NT2/D1 (cell line): ENCODE measurements at regions not wholly inside any gene's neighbourhood (a gene's known extent, or its start where the extent isn't known, plus 50 kb on each side); places are given as distances from the start of the nearest gene placed in this dataset.

Experiments
- DNase-seq: peaks from one replicate; pipeline ENCODE4 v3.0.0-alpha.2; 2011; ENCODE audit warnings: low read depth, low spot score
- H3K27me3 ChIP-seq: 2 replicates; pipeline ENCODE4 v1.6.0; 2011; ENCODE audit warnings: mild to moderate bottlenecking; ENCODE audit not compliant: insufficient read length, insufficient read depth
- H3K36me3 ChIP-seq: 2 replicates; pipeline ENCODE4 v1.6.1; 2011; ENCODE audit warnings: mild to moderate bottlenecking, low read length, mixed read lengths; ENCODE audit not compliant: insufficient read depth, insufficient read length
- H3K4me1 ChIP-seq: 2 replicates; pipeline ENCODE4 v1.5.1; 2011; ENCODE audit not compliant: insufficient read depth, insufficient read length
- H3K4me3 ChIP-seq: 2 replicates; pipeline ENCODE4 v1.5.1; 2011; ENCODE audit warnings: low read depth; ENCODE audit not compliant: insufficient read length
- H3K9ac ChIP-seq: 2 replicates; pipeline ENCODE4 v1.6.0; 2011; ENCODE audit warnings: low read depth; ENCODE audit not compliant: insufficient read length
- H3K9me3 ChIP-seq: 2 replicates; pipeline ENCODE4 v1.5.1; 2011; ENCODE audit warnings: mild to moderate bottlenecking, low read length; ENCODE audit not compliant: insufficient read depth
- SUZ12 ChIP-seq: IDR thresholded peaks from 2 replicates; pipeline ENCODE4 v1.6.1; 2011; ENCODE audit not compliant: insufficient read length, insufficient read depth; ENCODE audit errors: extremely low read depth
- YY1 ChIP-seq: IDR thresholded peaks from 2 replicates; pipeline ENCODE4 v1.6.1; 2011; ENCODE audit not compliant: insufficient read length, insufficient read depth
- ZNF274 ChIP-seq: IDR thresholded peaks from 2 replicates; pipeline ENCODE4 v1.6.1; 2011; ENCODE audit warnings: mild to moderate bottlenecking, low read depth, low read length

GRCh38 chr4:59248313-59248712 lies 1951.8 kb upstream of the ADGRL3 start:
- Histone ChIP-seq H3K9ac (no peak overlapping the region), H3K27me3 (no peaks in the 10 kb centered on the region), H3K9me3 (no peaks in the 10 kb centered on the region), H3K36me3 (no peaks in the 10 kb centered on the region), H3K4me1 (no peaks in the 10 kb centered on the region), H3K4me3 (no peak overlapping the region)
- DNase-seq = no peak
- TF ChIP-seq ZNF274 (no peak), YY1 (no peak), SUZ12 (no peak)

DNA sequence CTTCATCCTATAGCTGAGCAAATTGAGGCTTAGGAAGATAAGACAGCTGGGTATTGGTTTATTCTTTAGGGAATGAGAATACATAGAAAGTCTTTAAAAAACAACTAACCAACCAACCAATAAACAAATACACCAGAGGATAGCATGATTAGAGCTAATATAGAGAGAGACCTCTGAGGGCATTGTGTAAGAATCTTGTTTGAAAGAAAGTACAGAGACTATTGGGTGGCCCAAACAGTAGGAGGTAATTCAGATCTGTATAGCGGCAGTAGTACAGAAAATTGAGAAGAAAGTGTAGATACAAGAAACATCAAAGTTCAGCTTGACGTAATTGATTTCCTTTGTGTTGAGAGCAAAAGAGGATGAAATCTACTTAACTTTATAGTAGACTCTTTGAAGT lies 1951.0 kb upstream of the ADGRL3 start:
- Histone ChIP-seq H3K4me3 (no peak overlapping the region), H3K36me3 (no peaks in the 10 kb centered on the region), H3K9me3 (no peaks in the 10 kb centered on the region), H3K27me3 (no peaks in the 10 kb centered on the region), H3K9ac (no peak overlapping the region), H3K4me1 (no peaks in the 10 kb centered on the region)
- no peak for DNase-seq
- TF ChIP-seq SUZ12 (no peak), ZNF274 (no peak), YY1 (no peak)

GRCh38 chr4:59258002-59258401 lies 1942.1 kb upstream of the ADGRL3 start:
- no peaks in the 10 kb centered on the region for H3K9me3 ChIP-seq
- no peaks in the 10 kb centered on the region for H3K36me3 ChIP-seq
- no peak overlapping the region for H3K9ac ChIP-seq
- TF ChIP-seq SUZ12 (no peak), YY1 (no peak), ZNF274 (no peak)
- H3K27me3 ChIP-seq = no peaks in the 10 kb centered on the region
- H3K4me1 ChIP-seq = no peaks in the 10 kb centered on the region
- H3K4me3 ChIP-seq = no peak overlapping the region
- DNase-seq = no peak

GRCh38 chr4:59307609-59308008 lies 1892.5 kb upstream of the ADGRL3 start:
- H3K9me3 ChIP-seq = no peaks in the 10 kb centered on the region
- no peaks in the 10 kb centered on the region for H3K27me3 ChIP-seq
- H3K4me3 ChIP-seq = no peak overlapping the region
- DNase-seq = no peak
- no peak for TF ChIP-seq YY1
- no peak for TF ChIP-seq SUZ12
- TF ChIP-seq ZNF274 = no peak
- no peak overlapping the region for H3K9ac ChIP-seq
- H3K36me3 ChIP-seq = no peaks in the 10 kb centered on the region
- H3K4me1 ChIP-seq = no peaks in the 10 kb centered on the region

GRCh38 chr4:59314637-59315036 lies 1885.5 kb upstream of the ADGRL3 start:
- no peaks in the 10 kb centered on the region for H3K9me3 ChIP-seq
- no peaks in the 10 kb centered on the region for H3K27me3 ChIP-seq
- DNase-seq = no peak
- no peak overlapping the region for H3K4me3 ChIP-seq
- H3K36me3 ChIP-seq = no peaks in the 10 kb centered on the region
- TF ChIP-seq YY1 (no peak), SUZ12 (no peak)
- no peak overlapping the region for H3K9ac ChIP-seq
- no peaks in the 10 kb centered on the region for H3K4me1 ChIP-seq

GRCh38 chr4:59339631-59340030 lies 1860.5 kb upstream of the ADGRL3 start:
- Histone ChIP-seq H3K4me1 (no peaks in the 10 kb centered on the region), H3K9me3 (no peaks in the 10 kb centered on the region), H3K36me3 (no peaks in the 10 kb centered on the region), H3K9ac (no peak overlapping the region), H3K4me3 (no peak overlapping the region), H3K27me3 (no peaks in the 10 kb centered on the region)
- DNase-seq = no peak
- TF ChIP-seq ZNF274 = no peak
- TF ChIP-seq YY1 = no peak
- TF ChIP-seq SUZ12 = no peak

GRCh38 chr4:59341506-59341905 lies 1858.6 kb upstream of the ADGRL3 start:
- H3K36me3 ChIP-seq = no peaks in the 10 kb centered on the region
- no peak for DNase-seq
- H3K4me1 ChIP-seq = no peaks in the 10 kb centered on the region
- H3K4me3 ChIP-seq = no peak overlapping the region
- no peak for TF ChIP-seq ZNF274
- TF ChIP-seq YY1 = no peak
- no peak for TF ChIP-seq SUZ12
- no peaks in the 10 kb centered on the region for H3K9me3 ChIP-seq
- no peaks in the 10 kb centered on the region for H3K27me3 ChIP-seq
- no peak overlapping the region for H3K9ac ChIP-seq

DNA sequence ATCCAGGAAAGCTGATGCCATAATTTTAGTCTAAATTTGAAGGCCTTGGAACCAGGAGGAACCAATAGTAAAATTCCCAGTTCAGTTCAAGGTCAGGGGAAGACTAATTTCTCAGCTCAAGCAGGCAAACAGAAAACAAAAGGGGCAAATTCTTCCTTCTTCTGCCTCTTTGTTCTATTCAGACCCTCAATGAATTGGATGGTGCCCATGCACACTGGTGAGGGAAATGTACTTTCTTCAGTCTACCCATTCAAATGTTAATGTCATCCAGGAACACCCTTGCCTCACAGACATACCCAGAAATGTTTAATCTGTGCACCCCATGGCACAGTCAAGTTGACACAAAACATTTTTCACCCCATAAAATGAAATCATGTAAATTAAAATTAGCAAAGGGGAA lies 1851.2 kb upstream of the ADGRL3 start:
- Histone ChIP-seq H3K9me3 (no peaks in the 10 kb centered on the region), H3K4me1 (no peaks in the 10 kb centered on the region), H3K36me3 (no peaks in the 10 kb centered on the region), H3K4me3 (no peak overlapping the region), H3K27me3 (no peaks in the 10 kb centered on the region), H3K9ac (no peak overlapping the region)
- DNase-seq = no peak
- TF ChIP-seq ZNF274 (no peak), SUZ12 (no peak), YY1 (no peak)
